ENCODE measurements at regions not wholly inside any gene's neighbourhood (a gene's known extent, or its start where the extent isn't known, plus 50 kb on each side); places are given as distances from the start of the nearest gene placed in this dataset.

- Histone ChIP-seq H3K36me3 (ENCODE audit: insufficient read depth, low read length) (no peaks in the 10 kb centered on the region), H4K20me1 (ENCODE audit: insufficient read depth, low read length) (no peaks in the 10 kb centered on the region), H3K79me2 (ENCODE audit: insufficient read depth, low read length) (no peaks in the 10 kb centered on the region), H3K4me3 (ENCODE audit: low read depth in 1 of 2, low read length in 2 of 2) (no peak overlapping the region), H2AFZ (ENCODE audit: low read depth, low read length) (no peak overlapping the region), H3K9ac (ENCODE audit: low read depth, low read length) (no peak overlapping the region), H3K4me2 (ENCODE audit: insufficient read depth, low read length) (no peak overlapping the region), H3K9me3 (ENCODE audit: insufficient read depth, low read length, severe bottlenecking) (no peaks in the 10 kb centered on the region), H3K4me1 (ENCODE audit: insufficient read depth, low read length) (no peaks in the 10 kb centered on the region), H3K27me3 (ENCODE audit: insufficient read depth, low read length, poor library complexity) (no peaks in the 10 kb centered on the region), H3K27ac (ENCODE audit: low read length) (no peak overlapping the region)
- ATAC-seq (ENCODE audit: insufficient read depth, low read depth), result no peak
- no peak for DNase-seq
- TF ChIP-seq EZH2 (IDR thresholded peaks at IDR 0.05; ENCODE audit: borderline replicate concordance, low read depth, low read length, severe bottlenecking), result no peak
- no peak for TF ChIP-seq CTCF (IDR thresholded peaks at IDR 0.05; ENCODE audit: borderline replicate concordance, extremely low read depth, low read length, poor library complexity, severe bottlenecking)
These were observed 262.8 kb upstream of the PBX1 start for GRCh38 chr1:164296172-164296571.

- H3K27me3 ChIP-seq (ENCODE audit: insufficient read depth, low read length, poor library complexity), result no peaks in the 10 kb centered on the region
- H3K79me2 ChIP-seq (ENCODE audit: insufficient read depth, low read length), result no peaks in the 10 kb centered on the region
- no peak overlapping the region for H3K27ac ChIP-seq (ENCODE audit: low read length)
- H3K9me3 ChIP-seq (ENCODE audit: insufficient read depth, low read length, severe bottlenecking), result no peaks in the 10 kb centered on the region
- H2AFZ ChIP-seq (ENCODE audit: low read depth, low read length), result no peak overlapping the region
- no peak overlapping the region for H3K4me2 ChIP-seq (ENCODE audit: insufficient read depth, low read length)
- H3K4me1 ChIP-seq (ENCODE audit: insufficient read depth, low read length), result no peaks in the 10 kb centered on the region
- no peak overlapping the region for H3K9ac ChIP-seq (ENCODE audit: low read depth, low read length)
- no peaks in the 10 kb centered on the region for H4K20me1 ChIP-seq (ENCODE audit: insufficient read depth, low read length)
- ATAC-seq (ENCODE audit: insufficient read depth, low read depth) (no peak), DNase-seq (no peak)
- no peaks in the 10 kb centered on the region for H3K36me3 ChIP-seq (ENCODE audit: insufficient read depth, low read length)
- TF ChIP-seq EZH2 (IDR thresholded peaks at IDR 0.05; ENCODE audit: borderline replicate concordance, low read depth, low read length, severe bottlenecking), result no peak
- TF ChIP-seq CTCF (IDR thresholded peaks at IDR 0.05; ENCODE audit: borderline replicate concordance, extremely low read depth, low read length, poor library complexity, severe bottlenecking), result no peak
- H3K4me3 ChIP-seq (ENCODE audit: low read depth in 1 of 2, low read length in 2 of 2), result no peak overlapping the region
These were observed 250.9 kb upstream of the PBX1 start for GRCh38 chr1:164308101-164308500.

GRCh38 chr1:164310166-164310565, 248.8 kb upstream of the PBX1 start:
- Histone ChIP-seq H3K27me3 (ENCODE audit: insufficient read depth, low read length, poor library complexity) (no peaks in the 10 kb centered on the region), H3K27ac (ENCODE audit: low read length) (no peak overlapping the region), H2AFZ (ENCODE audit: low read depth, low read length) (no peak overlapping the region), H3K9me3 (ENCODE audit: insufficient read depth, low read length, severe bottlenecking) (no peaks in the 10 kb centered on the region), H3K9ac (ENCODE audit: low read depth, low read length) (no peak overlapping the region), H3K36me3 (ENCODE audit: insufficient read depth, low read length) (no peaks in the 10 kb centered on the region), H3K4me3 (ENCODE audit: low read depth in 1 of 2, low read length in 2 of 2) (no peak overlapping the region), H3K4me2 (ENCODE audit: insufficient read depth, low read length) (no peak overlapping the region), H4K20me1 (ENCODE audit: insufficient read depth, low read length) (no peaks in the 10 kb centered on the region), H3K4me1 (ENCODE audit: insufficient read depth, low read length) (no peaks in the 10 kb centered on the region), H3K79me2 (ENCODE audit: insufficient read depth, low read length) (no peaks in the 10 kb centered on the region)
- ATAC-seq (ENCODE audit: insufficient read depth, low read depth) (no peak), DNase-seq (no peak)
- TF ChIP-seq EZH2 (IDR thresholded peaks at IDR 0.05; ENCODE audit: borderline replicate concordance, low read depth, low read length, severe bottlenecking) (no peak), CTCF (IDR thresholded peaks at IDR 0.05; ENCODE audit: borderline replicate concordance, extremely low read depth, low read length, poor library complexity, severe bottlenecking) (no peak)

- DNase-seq (no peak), ATAC-seq (ENCODE audit: insufficient read depth, low read depth) (no peak)
- H3K4me2 ChIP-seq (ENCODE audit: insufficient read depth, low read length), result no peak overlapping the region
- no peaks in the 10 kb centered on the region for H3K27me3 ChIP-seq (ENCODE audit: insufficient read depth, low read length, poor library complexity)
- H3K9me3 ChIP-seq (ENCODE audit: insufficient read depth, low read length, severe bottlenecking), result no peaks in the 10 kb centered on the region
- H4K20me1 ChIP-seq (ENCODE audit: insufficient read depth, low read length), result no peaks in the 10 kb centered on the region
- no peaks in the 10 kb centered on the region for H3K4me1 ChIP-seq (ENCODE audit: insufficient read depth, low read length)
- no peaks in the 10 kb centered on the region for H3K36me3 ChIP-seq (ENCODE audit: insufficient read depth, low read length)
- no peak overlapping the region for H3K4me3 ChIP-seq (ENCODE audit: low read depth in 1 of 2, low read length in 2 of 2)
- no peaks in the 10 kb centered on the region for H3K79me2 ChIP-seq (ENCODE audit: insufficient read depth, low read length)
- H3K27ac ChIP-seq (ENCODE audit: low read length), result no peak overlapping the region
- no peak overlapping the region for H2AFZ ChIP-seq (ENCODE audit: low read depth, low read length)
- no peak overlapping the region for H3K9ac ChIP-seq (ENCODE audit: low read depth, low read length)
- TF ChIP-seq CTCF (IDR thresholded peaks at IDR 0.05; ENCODE audit: borderline replicate concordance, extremely low read depth, low read length, poor library complexity, severe bottlenecking), result no peak
- TF ChIP-seq EZH2 (IDR thresholded peaks at IDR 0.05; ENCODE audit: borderline replicate concordance, low read depth, low read length, severe bottlenecking), result no peak
These were observed 247.6 kb upstream of the PBX1 start for GRCh38 chr1:164311377-164311776.
